ENCODE measurements at regions not wholly inside any gene's neighbourhood (a gene's known extent, or its start where the extent isn't known, plus 50 kb on each side); places are given as distances from the start of the nearest gene placed in this dataset.

- TF ChIP-seq CTCF (IDR thresholded peaks at IDR 0.05; ENCODE audit: low read length) (no peak), EZH2 (IDR thresholded peaks at IDR 0.05; ENCODE audit: borderline replicate concordance, low read length) (no peak)
Observed at GRCh38 chr12:131455581-131456110, 255.2 kb upstream of the SFSWAP start.

All from OCI-LY1 (cell line).